SU-DHL-6 (cell line): ENCODE measurements at regions not wholly inside any gene's neighbourhood (a gene's known extent, or its start where the extent isn't known, plus 50 kb on each side); places are given as distances from the start of the nearest gene placed in this dataset.

Source experiments
- H2AFZ ChIP-seq: fragments of 200-600 bp; sonication (generic); 2 replicates; pipeline ENCODE4 v1.6.1; 2014; ENCODE audit warnings: low read depth, mild to moderate bottlenecking, moderate library complexity, mixed read lengths, antibody characterized with exemption, low read length; ENCODE audit not compliant: severe bottlenecking
- H3F3A ChIP-seq: fragments of 200-600 bp; shearing (Covaris generic); 2 replicates; pipeline ENCODE4 v1.6.0; 2016; ENCODE audit warnings: antibody characterized with exemption, mild to moderate bottlenecking; ENCODE audit not compliant: insufficient read depth
- H3K27ac ChIP-seq: fragments of 200-600 bp; sonication (generic); 2 replicates; pipeline ENCODE4 v1.5.1; 2016; ENCODE audit warnings: low read depth, mild to moderate bottlenecking, low read length, moderate library complexity, mixed read lengths
- H3K27me3 ChIP-seq: fragments of 200-600 bp; sonication (generic), shearing (Covaris generic); 2 replicates; pipeline ENCODE4 v1.6.0; 2014; ENCODE audit warnings: mild to moderate bottlenecking, low read length
- H3K36me3 ChIP-seq: fragments of 200-600 bp; sonication (generic); 2 replicates; pipeline ENCODE4 v1.6.1; 2014; ENCODE audit warnings: mild to moderate bottlenecking, low read length, mixed read lengths
- H3K4me2 ChIP-seq: fragments of 300-600, 200-600 bp; shearing (Covaris generic), sonication (generic); 2 replicates; pipeline ENCODE4 v1.6.0; 2014; ENCODE audit warnings: low read length, low read depth, mild to moderate bottlenecking; ENCODE audit not compliant: poor library complexity, severe bottlenecking
- H3K4me3 ChIP-seq: fragments of 200-600 bp; sonication (generic); 2 replicates; pipeline ENCODE4 v1.5.1; 2014; ENCODE audit warnings: antibody characterized with exemption, low read length, mild to moderate bottlenecking, mixed read lengths; ENCODE audit not compliant: insufficient read depth, poor library complexity, severe bottlenecking
- H3K79me2 ChIP-seq: fragments of 200-600 bp; sonication (generic); 2 replicates; pipeline ENCODE4 v1.6.1; 2014; ENCODE audit warnings: mild to moderate bottlenecking, low read length, moderate library complexity; ENCODE audit not compliant: insufficient read depth
- H3K9ac ChIP-seq: fragments of 200-600 bp; sonication (generic); 2 replicates; pipeline ENCODE4 v1.7.0; 2014; ENCODE audit warnings: mild to moderate bottlenecking, low read length
- H3K9me2 ChIP-seq: fragments of 200-600 bp; sonication (generic); replicated peaks from 2 replicates; pipeline ENCODE4 v1.6.1; 2014; ENCODE audit warnings: low read length; ENCODE audit not compliant: insufficient read depth
- H3K9me3 ChIP-seq: fragments of 200-600 bp; sonication (generic); 2 replicates; pipeline ENCODE4 v1.6.1; 2014; ENCODE audit warnings: low read length, mixed read lengths; ENCODE audit not compliant: insufficient read depth
- H4K20me1 ChIP-seq: fragments of 200-600 bp; sonication (generic); 2 replicates; pipeline ENCODE4 v1.6.1; 2014; ENCODE audit warnings: low read depth, mild to moderate bottlenecking, antibody characterized with exemption, low read length, moderate library complexity, mixed read lengths
- CTCF ChIP-seq: fragments of 200-600 bp; sonication (generic); IDR thresholded peaks from one replicate; pipeline ENCODE4 v1.5.1; 2017; ENCODE audit warnings: antibody characterized with exemption, mild to moderate bottlenecking, low read length, moderate library complexity; ENCODE audit not compliant: insufficient read depth, poor library complexity, severe bottlenecking
- EZH2phosphoT487 ChIP-seq: fragments of 200-600 bp; sonication (generic), shearing (Covaris generic); conservative IDR thresholded peaks from 2 replicates; pipeline ENCODE4 v1.6.1; 2018; ENCODE audit warnings: mild to moderate bottlenecking, antibody characterized with exemption, low read length, moderate library complexity, mixed read lengths

- H3K27ac ChIP-seq, result no peak overlapping the region
- H3K36me3 ChIP-seq, result no peaks in the 10 kb centered on the region
- H3K27me3 ChIP-seq, result no peaks in the 10 kb centered on the region
- no peak overlapping the region for H3K4me2 ChIP-seq
- H4K20me1 ChIP-seq, result no peaks in the 10 kb centered on the region
- H3F3A ChIP-seq, result no peaks in the 10 kb centered on the region
- no peaks in the 10 kb centered on the region for H3K9me2 ChIP-seq
- no peak for TF ChIP-seq EZH2phosphoT487
- no peak for TF ChIP-seq CTCF
- H3K9me3 ChIP-seq, result no peaks in the 10 kb centered on the region
- no peak overlapping the region for H2AFZ ChIP-seq
- H3K9ac ChIP-seq, result no peak overlapping the region
- no peak overlapping the region for H3K4me3 ChIP-seq
- no peaks in the 10 kb centered on the region for H3K79me2 ChIP-seq
Measured at GRCh38 chr4:59685626-59686025, 1514.5 kb upstream of the ADGRL3 start.

GRCh38 chr4:59689149-59689548 is 1511.0 kb upstream of the ADGRL3 start:
- Histone ChIP-seq H3K4me2 (no peak overlapping the region), H3K9me3 (no peaks in the 10 kb centered on the region), H3K27me3 (no peaks in the 10 kb centered on the region), H4K20me1 (no peaks in the 10 kb centered on the region), H3F3A (no peaks in the 10 kb centered on the region), H3K36me3 (no peaks in the 10 kb centered on the region), H3K27ac (no peak overlapping the region), H2AFZ (no peak overlapping the region), H3K9me2 (no peaks in the 10 kb centered on the region), H3K9ac (no peak overlapping the region), H3K4me3 (no peak overlapping the region), H3K79me2 (no peaks in the 10 kb centered on the region)
- TF ChIP-seq EZH2phosphoT487 (no peak), CTCF (no peak)

GRCh38 chr4:59695355-59696053 is 1504.6 kb upstream of the ADGRL3 start:
- no peaks in the 10 kb centered on the region for H3F3A ChIP-seq
- no peaks in the 10 kb centered on the region for H3K27me3 ChIP-seq
- H3K79me2 ChIP-seq, result no peaks in the 10 kb centered on the region
- H3K27ac ChIP-seq, result no peak overlapping the region
- H3K9ac ChIP-seq, result no peak overlapping the region
- no peaks in the 10 kb centered on the region for H3K36me3 ChIP-seq
- H3K4me2 ChIP-seq, result no peak overlapping the region
- H4K20me1 ChIP-seq, result no peaks in the 10 kb centered on the region
- TF ChIP-seq CTCF (no peak), EZH2phosphoT487 (no peak)
- H3K9me3 ChIP-seq, result no peaks in the 10 kb centered on the region
- no peak overlapping the region for H2AFZ ChIP-seq
- no peak overlapping the region for H3K4me3 ChIP-seq
- no peaks in the 10 kb centered on the region for H3K9me2 ChIP-seq
